ENCODE measurements at regions not wholly inside any gene's neighbourhood (a gene's known extent, or its start where the extent isn't known, plus 50 kb on each side); places are given as distances from the start of the nearest gene placed in this dataset.

GRCh38 chr7:12120632-12121031 lies 90.5 kb upstream of the TMEM106B start:
- in situ Hi-C loops (cut with MboI; ENCODE audit: low sequenced_read_pairs): no loop called here

- in situ Hi-C loops (cut with MboI; ENCODE audit: low sequenced_read_pairs): no loop called here
Observed at GRCh38 chr7:12123172-12123571, 87.9 kb upstream of the TMEM106B start.

- in situ Hi-C loops (cut with MboI; ENCODE audit: low sequenced_read_pairs): no loop called here
Observed at GRCh38 chr7:12124028-12124427, 87.1 kb upstream of the TMEM106B start.

GRCh38 chr7:12127455-12127854 lies 83.6 kb upstream of the TMEM106B start:
- in situ Hi-C loops (cut with MboI; ENCODE audit: low sequenced_read_pairs): no loop called here

GRCh38 chr7:12130609-12131008 lies 80.5 kb upstream of the TMEM106B start:
- in situ Hi-C loops (cut with MboI; ENCODE audit: low sequenced_read_pairs): no loop called here

GRCh38 chr7:12131122-12131521 lies 80.0 kb upstream of the TMEM106B start:
- in situ Hi-C loops (cut with MboI; ENCODE audit: low sequenced_read_pairs): no loop called here

- in situ Hi-C loops (cut with MboI; ENCODE audit: low sequenced_read_pairs): no loop called here
Observed at GRCh38 chr7:12133865-12134264, 77.2 kb upstream of the TMEM106B start.

GRCh38 chr7:12136523-12136922 lies 74.6 kb upstream of the TMEM106B start:
- in situ Hi-C loops (cut with MboI; ENCODE audit: low sequenced_read_pairs): no loop called here

GRCh38 chr7:12137283-12137682 lies 73.8 kb upstream of the TMEM106B start:
- in situ Hi-C loops (cut with MboI; ENCODE audit: low sequenced_read_pairs): no loop called here

GRCh38 chr7:12138421-12138820 lies 72.7 kb upstream of the TMEM106B start:
- in situ Hi-C loops (cut with MboI; ENCODE audit: low sequenced_read_pairs): no loop called here

GRCh38 chr7:12139416-12139815 lies 71.7 kb upstream of the TMEM106B start:
- in situ Hi-C loops (cut with MboI; ENCODE audit: low sequenced_read_pairs): no loop called here

- in situ Hi-C loops (cut with MboI; ENCODE audit: low sequenced_read_pairs): no loop called here
Observed at GRCh38 chr7:12146813-12147212, 64.3 kb upstream of the TMEM106B start.

GRCh38 chr7:12152196-12152918 lies 58.7 kb upstream of the TMEM106B start:
- in situ Hi-C loops (cut with MboI; ENCODE audit: low sequenced_read_pairs): no loop called here

GRCh38 chr7:12154119-12154518 lies 57.0 kb upstream of the TMEM106B start:
- in situ Hi-C loops (cut with MboI; ENCODE audit: low sequenced_read_pairs): no loop called here

GRCh38 chr7:12157517-12157916 lies 53.6 kb upstream of the TMEM106B start:
- in situ Hi-C loops (cut with MboI; ENCODE audit: low sequenced_read_pairs): no loop called here

- in situ Hi-C loops (cut with MboI; ENCODE audit: low sequenced_read_pairs): no loop called here
Observed at GRCh38 chr7:12158334-12159060, 52.6 kb upstream of the TMEM106B start.

- in situ Hi-C loops (cut with MboI; ENCODE audit: low sequenced_read_pairs): no loop called here
Observed at GRCh38 chr7:12161146-12161545, 49.9 kb upstream of the TMEM106B start.

Data from HL-60/S4 (cell line).